GM23338 (cell line): ENCODE measurements at regions not wholly inside any gene's neighbourhood (a gene's known extent, or its start where the extent isn't known, plus 50 kb on each side); places are given as distances from the start of the nearest gene placed in this dataset.

Source experiments
- ATAC-seq: fragments of 200-7000 bp; cut with Tn5 transposase; 3 replicates; pipeline ENCODE4 v1.9.1; 2020
- DNase-seq: peaks from one replicate; pipeline ENCODE4 v3.0.0-alpha.2; 2015; ENCODE audit warnings: low spot score
- H2AFZ ChIP-seq: fragments of 200-600 bp; sonication (generic); 2 replicates; pipeline ENCODE4 v1.8.0; 2016; ENCODE audit warnings: antibody characterized with exemption, mild to moderate bottlenecking, moderate library complexity
- H3F3A ChIP-seq: fragments of 200-600 bp; sonication (generic); replicated peaks from 2 replicates; pipeline ENCODE4 v1.8.0; 2017; ENCODE audit warnings: antibody characterized with exemption, mixed run types, low read depth
- H3K27ac ChIP-seq: fragments of 200-600 bp; sonication (generic); 2 replicates; pipeline ENCODE4 v1.6.1; 2016; ENCODE audit warnings: low read depth
- H3K27me3 ChIP-seq: fragments of 200-600 bp; sonication (generic); 2 replicates; pipeline ENCODE4 v1.8.0; 2016; ENCODE audit warnings: mild to moderate bottlenecking, mixed run types, moderate library complexity; ENCODE audit not compliant: insufficient read depth
- H3K36me3 ChIP-seq: fragments of 200-600 bp; sonication (generic); 2 replicates; pipeline ENCODE4 v1.8.0; 2016; ENCODE audit warnings: mild to moderate bottlenecking; ENCODE audit not compliant: insufficient read depth
- H3K4me1 ChIP-seq: fragments of 200-600 bp; sonication (generic); 2 replicates; pipeline ENCODE4 v1.8.0; 2016; ENCODE audit warnings: mild to moderate bottlenecking, moderate library complexity; ENCODE audit not compliant: insufficient read depth
- H3K4me2 ChIP-seq: fragments of 200-600 bp; sonication (generic); 2 replicates; pipeline ENCODE4 v1.7.1; 2017; ENCODE audit warnings: mixed run types
- H3K4me3 ChIP-seq: fragments of 200-600 bp; sonication (generic); 2 replicates; pipeline ENCODE4 v1.6.1; 2016; ENCODE audit warnings: mixed run types
- H3K79me2 ChIP-seq: fragments of 200-600 bp; sonication (generic); replicated peaks from 2 replicates; pipeline ENCODE4 v1.8.0; 2017; ENCODE audit warnings: mild to moderate bottlenecking; ENCODE audit not compliant: insufficient read depth
- H3K9me2 ChIP-seq: fragments of 200-600 bp; sonication (generic); 2 replicates; pipeline ENCODE4 v1.8.0; 2017; ENCODE audit not compliant: insufficient read depth
- H4K20me1 ChIP-seq: fragments of 200-600 bp; sonication (generic); replicated peaks from 2 replicates; pipeline ENCODE4 v1.8.0; 2017; ENCODE audit warnings: mild to moderate bottlenecking; ENCODE audit not compliant: insufficient read depth
- H3K27ac Mint-ChIP-seq: 2 replicates; pipeline ENCODE4 v1.8.0; 2020; ENCODE audit warnings: inconsistent platforms, mild to moderate bottlenecking, moderate library complexity, mixed read lengths
- H3K27me3 Mint-ChIP-seq: 3 replicates; pipeline ENCODE4 v1.8.0; 2022; ENCODE audit warnings: low read depth, mild to moderate bottlenecking, moderate library complexity, mixed read lengths, inconsistent platforms; ENCODE audit not compliant: insufficient read depth, poor library complexity
- H3K36me3 Mint-ChIP-seq: 3 replicates; pipeline ENCODE4 v1.8.0; 2021; ENCODE audit warnings: low read depth, mild to moderate bottlenecking, inconsistent platforms, moderate library complexity, mixed read lengths
- H3K4me1 Mint-ChIP-seq: 3 replicates; pipeline ENCODE4 v1.8.0; 2020; ENCODE audit warnings: mild to moderate bottlenecking, inconsistent platforms, mixed read lengths
- H3K4me3 Mint-ChIP-seq: 3 replicates; pipeline ENCODE4 v1.8.0; 2021; ENCODE audit warnings: moderate library complexity, mild to moderate bottlenecking, inconsistent platforms, mixed read lengths
- H3K9me3 Mint-ChIP-seq: 3 replicates; pipeline ENCODE4 v1.8.0; 2020; ENCODE audit warnings: moderate library complexity, mild to moderate bottlenecking, inconsistent platforms, mixed read lengths
- CREB1 ChIP-seq: fragments of 250-450 bp; sonication (Bioruptor Pico); IDR thresholded peaks from 2 replicates; pipeline ENCODE4 v1.5.0; 2020; ENCODE audit warnings: low read depth, mild to moderate bottlenecking, moderate library complexity
- CTCF ChIP-seq, 2 experiments: fragments of 200-600 bp in 1 of 2; sonication (generic) in 1 of 2; conservative IDR thresholded peaks; 2 replicates each; pipeline versions ENCODE4 v1.5.1 to v1.6.1; 2016 to 2017; ENCODE audit warnings: antibody characterized with exemption in 2 of 2, low read depth in 2 of 2, mild to moderate bottlenecking in 2 of 2, moderate library complexity in 1 of 2
- EZH2 ChIP-seq: fragments of 200-600 bp; sonication (generic); IDR thresholded peaks from one replicate; pipeline ENCODE4 v1.8.0; 2017; ENCODE audit warnings: antibody characterized with exemption, mild to moderate bottlenecking, low read depth; ENCODE audit not compliant: unreplicated experiment
- EZH2phosphoT487 ChIP-seq: fragments of 200-600 bp; sonication (generic); IDR thresholded peaks from one replicate; pipeline ENCODE4 v1.8.1; 2018; ENCODE audit warnings: antibody characterized with exemption; ENCODE audit not compliant: unreplicated experiment
- JUNB ChIP-seq: IDR thresholded peaks from one replicate; pipeline ENCODE4 v1.6.1; 2016; ENCODE audit warnings: antibody characterized with exemption; ENCODE audit not compliant: unreplicated experiment
- NANOG ChIP-seq: IDR thresholded peaks from 2 replicates; pipeline ENCODE4 v1.6.1; 2016; ENCODE audit warnings: antibody characterized with exemption, borderline replicate concordance
- POLR2AphosphoS5 ChIP-seq: IDR thresholded peaks from 2 replicates; pipeline ENCODE4 v1.6.1; 2016; ENCODE audit warnings: antibody characterized with exemption, low read depth
- STAT1 ChIP-seq: IDR thresholded peaks from one replicate; pipeline ENCODE4 v1.6.1; 2016; ENCODE audit warnings: antibody characterized with exemption; ENCODE audit not compliant: unreplicated experiment
- ZNF114 ChIP-seq: fragments of 250-450 bp; sonication (Bioruptor Pico); IDR thresholded peaks from 2 replicates; pipeline ENCODE4 v1.5.0; 2020; ENCODE audit warnings: mild to moderate bottlenecking, moderate library complexity
- ZNF331 ChIP-seq: fragments of 250-450 bp; sonication (Bioruptor Pico); IDR thresholded peaks from 2 replicates; pipeline ENCODE4 v1.5.0; 2020; ENCODE audit warnings: low read depth, mild to moderate bottlenecking, moderate library complexity
- ZNF462 ChIP-seq: fragments of 250-450 bp; sonication (Bioruptor Pico); IDR thresholded peaks from 2 replicates; pipeline ENCODE4 v1.5.0; 2020; ENCODE audit warnings: mild to moderate bottlenecking, moderate library complexity
- TF ChIP-seq, protein P1 (sequence below): IDR thresholded peaks from one replicate; pipeline ENCODE4 v1.6.1; 2018; ENCODE audit warnings: antibody characterized with exemption; ENCODE audit not compliant: unreplicated experiment
- TF ChIP-seq, protein P2 (sequence below): IDR thresholded peaks from 2 replicates; pipeline ENCODE4 v1.6.1; 2016; ENCODE audit warnings: antibody characterized with exemption

- Histone ChIP-seq H3K9me2 (no peaks in the 10 kb centered on the region), H3K27me3 (no peaks in the 10 kb centered on the region), H4K20me1 (no peaks in the 10 kb centered on the region), H3F3A (no peaks in the 10 kb centered on the region), H3K4me3 (no peak overlapping the region), H3K4me2 (no peak overlapping the region), H3K27ac (no peak overlapping the region), H2AFZ (no peak overlapping the region), H3K36me3 (no peaks in the 10 kb centered on the region), H3K4me1 (no peaks in the 10 kb centered on the region), H3K79me2 (no peaks in the 10 kb centered on the region)
- H3K36me3 Mint-ChIP-seq = no peaks in the 10 kb centered on the region
- DNase-seq (no peak), ATAC-seq (no peak)
- no peak overlapping the region for H3K27ac Mint-ChIP-seq
- H3K9me3 Mint-ChIP-seq = no peaks in the 10 kb centered on the region; the same call in 2 of the 3 replicates
- TF ChIP-seq POLR2AphosphoS5 (no peak), NANOG (no peak), ZNF462 (CRISPR knock-in tag) (no peak), ZNF114 (CRISPR knock-in tag) (no peak), CREB1 (CRISPR knock-in tag) (no peak), EZH2phosphoT487 (no peak), ZNF331 (CRISPR knock-in tag) (no peak), CTCF (conservative IDR thresholded peaks at IDR 0.05; ENCODE audit: low read depth in 2 of 2) (no peak), JUNB (no peak), EZH2 (no peak), STAT1 (no peak)
- TF ChIP-seq, protein P1, sequence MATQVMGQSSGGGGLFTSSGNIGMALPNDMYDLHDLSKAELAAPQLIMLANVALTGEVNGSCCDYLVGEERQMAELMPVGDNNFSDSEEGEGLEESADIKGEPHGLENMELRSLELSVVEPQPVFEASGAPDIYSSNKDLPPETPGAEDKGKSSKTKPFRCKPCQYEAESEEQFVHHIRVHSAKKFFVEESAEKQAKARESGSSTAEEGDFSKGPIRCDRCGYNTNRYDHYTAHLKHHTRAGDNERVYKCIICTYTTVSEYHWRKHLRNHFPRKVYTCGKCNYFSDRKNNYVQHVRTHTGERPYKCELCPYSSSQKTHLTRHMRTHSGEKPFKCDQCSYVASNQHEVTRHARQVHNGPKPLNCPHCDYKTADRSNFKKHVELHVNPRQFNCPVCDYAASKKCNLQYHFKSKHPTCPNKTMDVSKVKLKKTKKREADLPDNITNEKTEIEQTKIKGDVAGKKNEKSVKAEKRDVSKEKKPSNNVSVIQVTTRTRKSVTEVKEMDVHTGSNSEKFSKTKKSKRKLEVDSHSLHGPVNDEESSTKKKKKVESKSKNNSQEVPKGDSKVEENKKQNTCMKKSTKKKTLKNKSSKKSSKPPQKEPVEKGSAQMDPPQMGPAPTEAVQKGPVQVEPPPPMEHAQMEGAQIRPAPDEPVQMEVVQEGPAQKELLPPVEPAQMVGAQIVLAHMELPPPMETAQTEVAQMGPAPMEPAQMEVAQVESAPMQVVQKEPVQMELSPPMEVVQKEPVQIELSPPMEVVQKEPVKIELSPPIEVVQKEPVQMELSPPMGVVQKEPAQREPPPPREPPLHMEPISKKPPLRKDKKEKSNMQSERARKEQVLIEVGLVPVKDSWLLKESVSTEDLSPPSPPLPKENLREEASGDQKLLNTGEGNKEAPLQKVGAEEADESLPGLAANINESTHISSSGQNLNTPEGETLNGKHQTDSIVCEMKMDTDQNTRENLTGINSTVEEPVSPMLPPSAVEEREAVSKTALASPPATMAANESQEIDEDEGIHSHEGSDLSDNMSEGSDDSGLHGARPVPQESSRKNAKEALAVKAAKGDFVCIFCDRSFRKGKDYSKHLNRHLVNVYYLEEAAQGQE = no peak
- TF ChIP-seq, protein P2, sequence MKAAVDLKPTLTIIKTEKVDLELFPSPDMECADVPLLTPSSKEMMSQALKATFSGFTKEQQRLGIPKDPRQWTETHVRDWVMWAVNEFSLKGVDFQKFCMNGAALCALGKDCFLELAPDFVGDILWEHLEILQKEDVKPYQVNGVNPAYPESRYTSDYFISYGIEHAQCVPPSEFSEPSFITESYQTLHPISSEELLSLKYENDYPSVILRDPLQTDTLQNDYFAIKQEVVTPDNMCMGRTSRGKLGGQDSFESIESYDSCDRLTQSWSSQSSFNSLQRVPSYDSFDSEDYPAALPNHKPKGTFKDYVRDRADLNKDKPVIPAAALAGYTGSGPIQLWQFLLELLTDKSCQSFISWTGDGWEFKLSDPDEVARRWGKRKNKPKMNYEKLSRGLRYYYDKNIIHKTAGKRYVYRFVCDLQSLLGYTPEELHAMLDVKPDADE = no peak
- peaks cover 3% of the 10 kb centered on the region for H3K27me3 Mint-ChIP-seq
- H3K4me1 Mint-ChIP-seq = no peaks in the 10 kb centered on the region
- H3K4me3 Mint-ChIP-seq = no peak overlapping the region
Measured at GRCh38 chr6:153727885-153728284, 311.2 kb upstream of the OPRM1 start.
